ENCODE measurements at regions not wholly inside any gene's neighbourhood (a gene's known extent, or its start where the extent isn't known, plus 50 kb on each side); places are given as distances from the start of the nearest gene placed in this dataset.

GRCh38 chr17:33932996-33933395 lies 322.1 kb upstream of the CCL2 start:
- TF ChIP-seq POLR2AphosphoS5 (IDR thresholded peaks at IDR 0.05; ENCODE audit: insufficient read depth, low read depth, low read length) (no peak), EZH2 (IDR thresholded peaks at IDR 0.05; ENCODE audit: borderline replicate concordance, low read depth, low read length, severe bottlenecking) (no peak), MYC (IDR thresholded peaks at IDR 0.05; ENCODE audit: low read depth, low read length) (no peak), JUN (IDR thresholded peaks at IDR 0.05; ENCODE audit: borderline replicate concordance, insufficient read depth, insufficient read length, low read depth) (no peak), MAX (IDR thresholded peaks at IDR 0.05; ENCODE audit: insufficient read depth, insufficient read length) (no peak), FOS (IDR thresholded peaks at IDR 0.05; ENCODE audit: borderline replicate concordance, insufficient read depth, low read length) (no peak), GATA2 (IDR thresholded peaks at IDR 0.05; ENCODE audit: insufficient read depth, insufficient read length, low read depth, low read length) (no peak), POLR2A (IDR thresholded peaks at IDR 0.05; ENCODE audit: low read depth, low read length) (no peak), CTCF (IDR thresholded peaks at IDR 0.05; ENCODE audit: extremely low read depth in 1 of 2, insufficient read depth in 1 of 2, low read depth in 1 of 2, low read length in 2 of 2) (no peak)
- dilution Hi-C loops (cut with MboI; ENCODE audit: extremely low pct_ligation_motif_present, low sequenced_read_pairs) = no loop called here
- H3K4me3 ChIP-seq (replicated peaks in 1 of 3; ENCODE audit: insufficient read depth in 1 of 3, low read depth in 1 of 3, low read length in 3 of 3) = no peak overlapping the region
- FAIRE-seq (no peak), DNase-seq (ENCODE audit: low read depth, low spot score) (no peak)
- H4K20me1 ChIP-seq (replicated peaks; ENCODE audit: control insufficient read depth, extremely low read depth, insufficient read depth, low read length) = no peaks in the 10 kb centered on the region
- intact Hi-C loops (cut with micrococcal nuclease) = loop anchor here (10.0 kb wide), 1 partner anchor 402 kb away; no protein-coding TSS in a partner anchor
- no peak overlapping the region for H3K4me2 ChIP-seq (ENCODE audit: insufficient read depth, low read length)
- POLR2A ChIA-PET = no interaction called here
- H3K9me1 ChIP-seq (replicated peaks; ENCODE audit: control insufficient read depth, extremely low read depth, insufficient read depth, low read length) = no peaks in the 10 kb centered on the region
- no peak overlapping the region for H3K27ac ChIP-seq (ENCODE audit: insufficient read depth, low read depth, low read length)
- no TSS peak for BruUV-seq (replicated peaks)
- H3K79me2 ChIP-seq (ENCODE audit: control insufficient read depth, insufficient read depth, low read length) = no peaks in the 10 kb centered on the region
- no peaks in the 10 kb centered on the region for H3K4me1 ChIP-seq (ENCODE audit: control insufficient read depth, extremely low read depth, insufficient read depth, low read length)
- no peaks in the 10 kb centered on the region for H3K36me3 ChIP-seq (ENCODE audit: control insufficient read depth in 2 of 2, extremely low read depth in 1 of 2, insufficient read depth in 2 of 2, low read length in 2 of 2)
- H3K27me3 ChIP-seq (ENCODE audit: control insufficient read depth in 2 of 2, insufficient read depth in 2 of 2, low read length in 2 of 2) = no peaks in the 10 kb centered on the region
- CTCF ChIA-PET = no interaction called here
- H2AFZ ChIP-seq (ENCODE audit: low read depth, low read length) = no peak overlapping the region
- no peak overlapping the region for H3K9ac ChIP-seq (replicated peaks; ENCODE audit: extremely low read depth, insufficient read depth, low read length)
- no peaks in the 10 kb centered on the region for H3K9me3 ChIP-seq (replicated peaks; ENCODE audit: control insufficient read depth, insufficient read depth, low read length)

Measured in endothelial cell of umbilical vein (primary cell).